ENCODE measurements at regions not wholly inside any gene's neighbourhood (a gene's known extent, or its start where the extent isn't known, plus 50 kb on each side); places are given as distances from the start of the nearest gene placed in this dataset.

GRCh38 chr4:66489783-66490452 is 819.6 kb upstream of the EPHA5 start:
- BruUV-seq (replicated peaks) = no TSS peak
- ChIA-PET CTCF (interaction anchor here (0.7 kb wide), 1 partner anchor 837 kb away, joined by 3 read pairs; no protein-coding TSS in a partner anchor), POLR2A (no interaction called here)
- Histone ChIP-seq H2AFZ (ENCODE audit: low read depth, low read length) (no peak overlapping the region), H3K27ac (ENCODE audit: insufficient read depth, low read depth, low read length) (no peak overlapping the region), H4K20me1 (replicated peaks; ENCODE audit: control insufficient read depth, extremely low read depth, insufficient read depth, low read length) (no peaks in the 10 kb centered on the region), H3K9ac (replicated peaks; ENCODE audit: extremely low read depth, insufficient read depth, low read length) (no peak overlapping the region), H3K9me1 (replicated peaks; ENCODE audit: control insufficient read depth, extremely low read depth, insufficient read depth, low read length) (no peaks in the 10 kb centered on the region), H3K4me3 (replicated peaks in 1 of 3; ENCODE audit: insufficient read depth in 1 of 3, low read depth in 1 of 3, low read length in 3 of 3) (no peak overlapping the region), H3K9me3 (replicated peaks; ENCODE audit: control insufficient read depth, insufficient read depth, low read length) (no peaks in the 10 kb centered on the region), H3K36me3 (ENCODE audit: control insufficient read depth in 2 of 2, extremely low read depth in 1 of 2, insufficient read depth in 2 of 2, low read length in 2 of 2) (no peaks in the 10 kb centered on the region), H3K4me1 (ENCODE audit: control insufficient read depth, extremely low read depth, insufficient read depth, low read length) (no peaks in the 10 kb centered on the region), H3K79me2 (ENCODE audit: control insufficient read depth, insufficient read depth, low read length) (no peaks in the 10 kb centered on the region), H3K27me3 (ENCODE audit: control insufficient read depth in 2 of 2, insufficient read depth in 2 of 2, low read length in 2 of 2) (no peaks in the 10 kb centered on the region), H3K4me2 (ENCODE audit: insufficient read depth, low read length) (no peak overlapping the region)
- DNase-seq (ENCODE audit: low read depth, low spot score) = no peak
- TF ChIP-seq POLR2A (IDR thresholded peaks at IDR 0.05; ENCODE audit: low read depth, low read length) (no peak), MYC (IDR thresholded peaks at IDR 0.05; ENCODE audit: low read depth, low read length) (no peak), POLR2AphosphoS5 (IDR thresholded peaks at IDR 0.05; ENCODE audit: insufficient read depth, low read depth, low read length) (no peak), JUN (IDR thresholded peaks at IDR 0.05; ENCODE audit: borderline replicate concordance, insufficient read depth, insufficient read length, low read depth) (no peak), MAX (IDR thresholded peaks at IDR 0.05; ENCODE audit: insufficient read depth, insufficient read length) (no peak), GATA2 (IDR thresholded peaks at IDR 0.05; ENCODE audit: insufficient read depth, insufficient read length, low read depth, low read length) (no peak), EZH2 (IDR thresholded peaks at IDR 0.05; ENCODE audit: borderline replicate concordance, low read depth, low read length, severe bottlenecking) (no peak)
- dilution Hi-C loops (cut with MboI; ENCODE audit: extremely low pct_ligation_motif_present, low sequenced_read_pairs) = no loop called here
- intact Hi-C loops (cut with micrococcal nuclease) = no loop called here
- FAIRE-seq = no peak

GRCh38 chr4:66489370-66489769 is 819.1 kb upstream of the EPHA5 start:
- H3K4me3 ChIP-seq (replicated peaks in 1 of 3; ENCODE audit: insufficient read depth in 1 of 3, low read depth in 1 of 3, low read length in 3 of 3) = no peak overlapping the region
- H3K27ac ChIP-seq (ENCODE audit: insufficient read depth, low read depth, low read length) = no peak overlapping the region
- H3K4me2 ChIP-seq (ENCODE audit: insufficient read depth, low read length) = no peak overlapping the region
- H3K79me2 ChIP-seq (ENCODE audit: control insufficient read depth, insufficient read depth, low read length) = no peaks in the 10 kb centered on the region
- no peaks in the 10 kb centered on the region for H3K9me1 ChIP-seq (replicated peaks; ENCODE audit: control insufficient read depth, extremely low read depth, insufficient read depth, low read length)
- no peaks in the 10 kb centered on the region for H3K4me1 ChIP-seq (ENCODE audit: control insufficient read depth, extremely low read depth, insufficient read depth, low read length)
- no peaks in the 10 kb centered on the region for H3K9me3 ChIP-seq (replicated peaks; ENCODE audit: control insufficient read depth, insufficient read depth, low read length)
- no peak for TF ChIP-seq CTCF (IDR thresholded peaks at IDR 0.05; ENCODE audit: extremely low read depth in 1 of 2, insufficient read depth in 1 of 2, low read depth in 1 of 2, low read length in 2 of 2)
- no peak for DNase-seq (ENCODE audit: low read depth, low spot score)
- dilution Hi-C loops (cut with MboI; ENCODE audit: extremely low pct_ligation_motif_present, low sequenced_read_pairs) = no loop called here
- no peak overlapping the region for H3K9ac ChIP-seq (replicated peaks; ENCODE audit: extremely low read depth, insufficient read depth, low read length)
- no peaks in the 10 kb centered on the region for H3K36me3 ChIP-seq (ENCODE audit: control insufficient read depth in 2 of 2, extremely low read depth in 1 of 2, insufficient read depth in 2 of 2, low read length in 2 of 2)
- no TSS peak for BruUV-seq (replicated peaks)
- H4K20me1 ChIP-seq (replicated peaks; ENCODE audit: control insufficient read depth, extremely low read depth, insufficient read depth, low read length) = no peaks in the 10 kb centered on the region
- ChIA-PET POLR2A (no interaction called here), CTCF (no interaction called here)
- no peak for FAIRE-seq
- no peaks in the 10 kb centered on the region for H3K27me3 ChIP-seq (ENCODE audit: control insufficient read depth in 2 of 2, insufficient read depth in 2 of 2, low read length in 2 of 2)
- H2AFZ ChIP-seq (ENCODE audit: low read depth, low read length) = no peak overlapping the region
- intact Hi-C loops (cut with micrococcal nuclease) = no loop called here

All from endothelial cell of umbilical vein (primary cell).